ENCODE measurements at regions not wholly inside any gene's neighbourhood (a gene's known extent, or its start where the extent isn't known, plus 50 kb on each side); places are given as distances from the start of the nearest gene placed in this dataset.

GRCh38 chr20:51208162-51208561, 185.3 kb upstream of the KCNG1 start:
- Histone ChIP-seq H3K4me3 (ENCODE audit: severe bottlenecking) (no peak overlapping the region), H3K9me3 (ENCODE audit: severe bottlenecking) (no peaks in the 10 kb centered on the region), H3K27ac (ENCODE audit: poor library complexity, severe bottlenecking) (no peak overlapping the region), H3K27me3 (ENCODE audit: insufficient read depth, poor library complexity, severe bottlenecking) (no peaks in the 10 kb centered on the region), H3K36me3 (ENCODE audit: low read depth) (no peaks in the 10 kb centered on the region), H3K4me1 (ENCODE audit: insufficient read depth, poor library complexity, severe bottlenecking) (peaks cover 6% of the 10 kb centered on the region)
- TF ChIP-seq CTCF (IDR thresholded peaks at IDR 0.05; ENCODE audit: poor library complexity, severe bottlenecking), result no peak
- DNase-seq (ENCODE audit: low spot score) (no peak), ATAC-seq (ENCODE audit: low read depth) (no peak)

- no peaks in the 10 kb centered on the region for H3K36me3 ChIP-seq (ENCODE audit: low read depth)
- H3K4me1 ChIP-seq (ENCODE audit: insufficient read depth, poor library complexity, severe bottlenecking), result peaks cover 2% of the 10 kb centered on the region
- no peak overlapping the region for H3K27ac ChIP-seq (ENCODE audit: poor library complexity, severe bottlenecking)
- TF ChIP-seq CTCF (IDR thresholded peaks at IDR 0.05; ENCODE audit: poor library complexity, severe bottlenecking), result no peak
- H3K9me3 ChIP-seq (ENCODE audit: severe bottlenecking), result no peaks in the 10 kb centered on the region
- H3K4me3 ChIP-seq (ENCODE audit: severe bottlenecking), result no peak overlapping the region
- ATAC-seq (ENCODE audit: low read depth), result no peak
- no peaks in the 10 kb centered on the region for H3K27me3 ChIP-seq (ENCODE audit: insufficient read depth, poor library complexity, severe bottlenecking)
- DNase-seq (ENCODE audit: low spot score), result peak; percentile 65
Measured at GRCh38 chr20:51206032-51206662, 183.2 kb upstream of the KCNG1 start.

- H3K4me1 ChIP-seq (ENCODE audit: insufficient read depth, poor library complexity, severe bottlenecking), result no peaks in the 10 kb centered on the region
- DNase-seq (ENCODE audit: low spot score), result no peak
- no peak for ATAC-seq (ENCODE audit: low read depth)
- no peaks in the 10 kb centered on the region for H3K27me3 ChIP-seq (ENCODE audit: insufficient read depth, poor library complexity, severe bottlenecking)
- no peaks in the 10 kb centered on the region for H3K36me3 ChIP-seq (ENCODE audit: low read depth)
- TF ChIP-seq CTCF (IDR thresholded peaks at IDR 0.05; ENCODE audit: poor library complexity, severe bottlenecking), result no peak
- no peak overlapping the region for H3K4me3 ChIP-seq (ENCODE audit: severe bottlenecking)
- H3K27ac ChIP-seq (ENCODE audit: poor library complexity, severe bottlenecking), result no peak overlapping the region
- no peaks in the 10 kb centered on the region for H3K9me3 ChIP-seq (ENCODE audit: severe bottlenecking)
Measured at GRCh38 chr20:51204794-51205193, 181.9 kb upstream of the KCNG1 start.

- ATAC-seq (ENCODE audit: low read depth) (no peak), DNase-seq (ENCODE audit: low spot score) (no peak)
- TF ChIP-seq CTCF (IDR thresholded peaks at IDR 0.05; ENCODE audit: poor library complexity, severe bottlenecking), result no peak
- Histone ChIP-seq H3K4me1 (ENCODE audit: insufficient read depth, poor library complexity, severe bottlenecking) (no peaks in the 10 kb centered on the region), H3K4me3 (ENCODE audit: severe bottlenecking) (no peak overlapping the region), H3K36me3 (ENCODE audit: low read depth) (no peaks in the 10 kb centered on the region), H3K27me3 (ENCODE audit: insufficient read depth, poor library complexity, severe bottlenecking) (no peaks in the 10 kb centered on the region), H3K27ac (ENCODE audit: poor library complexity, severe bottlenecking) (no peak overlapping the region), H3K9me3 (ENCODE audit: severe bottlenecking) (no peaks in the 10 kb centered on the region)
Measured at GRCh38 chr20:51204051-51204715, 181.3 kb upstream of the KCNG1 start.

GRCh38 chr20:51202304-51202703, 179.4 kb upstream of the KCNG1 start:
- no peaks in the 10 kb centered on the region for H3K4me1 ChIP-seq (ENCODE audit: insufficient read depth, poor library complexity, severe bottlenecking)
- no peak overlapping the region for H3K27ac ChIP-seq (ENCODE audit: poor library complexity, severe bottlenecking)
- no peak overlapping the region for H3K4me3 ChIP-seq (ENCODE audit: severe bottlenecking)
- H3K9me3 ChIP-seq (ENCODE audit: severe bottlenecking), result no peaks in the 10 kb centered on the region
- no peaks in the 10 kb centered on the region for H3K27me3 ChIP-seq (ENCODE audit: insufficient read depth, poor library complexity, severe bottlenecking)
- DNase-seq (ENCODE audit: low spot score), result no peak
- no peak for ATAC-seq (ENCODE audit: low read depth)
- no peaks in the 10 kb centered on the region for H3K36me3 ChIP-seq (ENCODE audit: low read depth)
- no peak for TF ChIP-seq CTCF (IDR thresholded peaks at IDR 0.05; ENCODE audit: poor library complexity, severe bottlenecking)

Measured in RWPE2 (cell line).